Muscle of back (tissue), 3 donors: ENCODE measurements at regions not wholly inside any gene's neighbourhood (a gene's known extent, or its start where the extent isn't known, plus 50 kb on each side); places are given as distances from the start of the nearest gene placed in this dataset.

Source experiments
- DNase-seq, 3 donors: peaks; one replicate each; pipeline versions ENCODE4 v3.0.0 to v3.0.0-alpha.2; 2013

- peak in 2 of 3 donors; percentile 16 to 46 for DNase-seq
Observed at GRCh38 chrX:43016021-43016420, 238.1 kb upstream of the PPP1R2C start.

DNA sequence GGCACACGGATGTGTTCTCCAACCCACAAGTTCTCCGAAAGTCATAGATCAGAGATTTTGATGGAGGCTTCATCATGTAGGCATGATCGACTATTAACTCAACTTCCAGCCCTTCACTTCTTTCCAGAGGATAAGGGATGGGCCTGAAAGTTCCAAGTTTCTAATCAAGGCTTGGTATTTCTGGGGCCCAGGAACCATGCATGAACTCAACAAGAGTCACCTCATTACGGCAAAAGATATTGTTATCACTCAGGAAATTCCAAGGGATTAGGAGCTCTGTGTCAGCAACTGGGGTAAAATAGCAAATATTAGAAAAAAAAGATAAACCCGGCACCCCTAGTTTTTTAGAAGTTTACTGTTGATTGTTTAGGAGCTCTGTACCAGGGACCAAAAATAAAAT lies 240.1 kb upstream of the PPP1R2C start:
- no peak for DNase-seq

DNA sequence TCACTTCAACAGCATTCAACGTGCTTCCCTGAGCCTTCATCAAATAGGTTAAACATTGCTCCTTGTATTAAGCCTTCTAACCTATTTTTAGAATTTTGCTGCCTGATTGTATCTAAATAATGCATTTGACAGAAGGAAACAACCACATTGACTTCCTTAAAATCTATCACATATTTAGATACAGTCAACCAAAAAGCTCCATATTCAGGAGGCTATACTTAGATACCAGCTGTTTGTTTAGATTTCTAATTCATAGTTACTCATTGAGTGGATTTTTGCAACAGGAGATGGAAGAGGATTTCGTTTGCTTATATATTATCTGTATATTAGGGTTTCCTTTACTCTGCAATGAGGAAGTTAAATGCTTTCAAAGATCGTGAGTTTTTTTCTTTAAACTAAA lies 241.1 kb upstream of the PPP1R2C start:
- DNase-seq = no peak

DNA sequence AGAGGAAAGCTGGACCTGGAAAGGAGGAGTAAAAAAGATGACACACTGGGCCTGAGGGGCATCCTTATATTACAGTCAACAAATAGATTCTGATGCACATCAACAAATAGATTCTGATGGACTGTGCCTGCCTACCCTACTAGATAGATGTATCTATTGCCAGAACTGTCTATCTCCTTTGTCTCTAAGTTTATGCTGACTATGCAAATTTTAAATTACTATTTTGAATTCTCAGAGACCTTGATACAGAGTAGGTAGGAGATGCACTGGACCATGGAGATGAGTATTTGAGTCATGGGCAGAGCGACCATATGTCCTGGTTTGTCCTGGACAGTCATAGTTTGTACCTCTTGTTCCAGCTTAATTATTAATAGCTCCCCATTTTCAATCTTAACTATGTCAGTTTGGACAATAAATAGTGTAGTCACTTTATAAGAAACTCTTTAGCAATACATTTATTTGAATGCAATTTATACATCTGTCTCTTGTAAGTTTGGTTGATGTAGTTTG lies 247.9 kb upstream of the PPP1R2C start:
- no peak for DNase-seq

DNA sequence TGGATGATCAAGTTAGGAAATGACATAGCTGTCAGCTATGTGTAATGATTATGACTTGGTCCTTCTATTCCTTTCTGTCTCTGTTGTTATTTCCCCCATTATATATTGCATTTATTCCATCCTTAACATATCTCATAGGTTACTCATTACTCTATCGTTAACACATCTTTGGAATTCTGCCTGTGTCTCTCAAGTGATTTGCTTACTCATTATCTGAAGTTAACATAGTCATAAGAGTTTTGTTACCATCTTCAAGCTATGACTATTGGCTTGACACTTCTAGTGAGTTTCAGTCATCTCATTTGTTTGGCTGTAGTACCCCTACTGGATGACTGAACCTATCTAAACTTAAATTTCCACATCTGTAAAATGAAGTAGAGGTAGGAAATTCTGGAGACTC lies 286.1 kb upstream of the PPP1R2C start:
- DNase-seq = no peak

GRCh38 chrX:43065978-43066377 lies 288.0 kb upstream of the PPP1R2C start:
- no peak for DNase-seq

DNA sequence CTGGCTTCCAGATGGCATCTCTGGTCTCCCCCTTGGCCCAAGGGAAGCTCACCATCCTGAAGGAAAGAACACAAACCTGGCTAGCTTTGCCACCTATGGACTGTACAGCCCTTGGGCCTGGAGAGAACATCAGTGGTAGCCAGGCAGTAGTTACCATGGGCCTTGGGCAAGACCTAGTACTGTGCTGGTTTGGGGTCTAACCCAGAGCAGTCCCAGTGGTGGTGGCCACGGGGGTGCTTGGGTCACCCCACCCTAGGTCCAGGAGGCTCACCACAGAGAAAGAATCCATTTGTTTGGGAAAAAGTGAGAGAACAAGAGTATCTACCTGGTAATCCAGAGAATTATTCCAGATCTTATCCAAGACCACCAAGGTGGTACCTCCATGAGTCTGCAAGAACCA lies 290.7 kb upstream of the PPP1R2C start:
- DNase-seq = no peak

GRCh38 chrX:43083016-43083415 lies 305.1 kb upstream of the PPP1R2C start:
- DNase-seq = no peak

GRCh38 chrX:43087830-43088229 lies 309.9 kb upstream of the PPP1R2C start:
- peak in 2 of 3 donors; percentile 7 to 26 for DNase-seq

DNA sequence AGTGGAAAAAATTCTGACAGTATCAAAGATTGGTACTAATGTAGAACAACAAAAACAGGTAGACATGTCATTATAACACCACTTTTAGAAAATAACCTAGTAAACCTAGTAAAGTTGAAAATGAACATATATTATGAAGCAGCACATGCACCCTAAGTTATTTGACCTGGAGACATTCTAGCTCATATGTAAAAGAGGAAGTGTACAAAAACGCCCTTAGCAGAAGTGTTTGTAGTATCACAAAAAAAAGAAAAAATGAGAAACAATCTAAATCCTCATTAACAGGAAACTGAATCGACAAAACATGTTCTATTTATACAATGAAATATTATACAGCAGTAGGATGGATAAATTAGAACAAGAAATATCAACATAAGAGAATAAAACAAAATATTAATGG lies 318.9 kb upstream of the PPP1R2C start:
- DNase-seq = no peak

DNA sequence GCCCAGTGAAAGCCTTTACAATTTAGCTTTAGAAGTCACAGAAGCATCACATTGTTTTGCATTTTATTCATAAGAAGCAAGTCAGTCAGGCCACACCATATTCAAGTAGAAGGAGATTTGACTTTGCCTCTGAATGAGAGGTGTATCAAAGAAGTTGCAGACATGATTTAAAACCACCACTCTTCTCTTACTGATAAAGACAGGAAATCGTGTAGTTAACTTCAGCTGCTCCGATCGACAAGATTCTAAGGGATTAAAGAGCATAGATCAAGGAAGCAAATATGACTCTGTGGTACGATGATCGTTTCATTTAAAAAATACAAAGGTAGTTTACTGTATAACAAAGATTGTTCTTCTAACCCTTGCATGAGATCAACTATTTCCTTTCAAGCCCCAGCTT lies 328.0 kb upstream of the PPP1R2C start:
- no peak for DNase-seq

GRCh38 chrX:43108828-43109227 lies 330.9 kb upstream of the PPP1R2C start:
- DNase-seq = no peak

GRCh38 chrX:43121637-43122036 lies 343.7 kb upstream of the PPP1R2C start:
- no peak for DNase-seq

GRCh38 chrX:43139645-43140044 lies 361.7 kb upstream of the PPP1R2C start:
- no peak for DNase-seq

GRCh38 chrX:43140582-43140981 lies 362.6 kb upstream of the PPP1R2C start:
- no peak for DNase-seq

DNA sequence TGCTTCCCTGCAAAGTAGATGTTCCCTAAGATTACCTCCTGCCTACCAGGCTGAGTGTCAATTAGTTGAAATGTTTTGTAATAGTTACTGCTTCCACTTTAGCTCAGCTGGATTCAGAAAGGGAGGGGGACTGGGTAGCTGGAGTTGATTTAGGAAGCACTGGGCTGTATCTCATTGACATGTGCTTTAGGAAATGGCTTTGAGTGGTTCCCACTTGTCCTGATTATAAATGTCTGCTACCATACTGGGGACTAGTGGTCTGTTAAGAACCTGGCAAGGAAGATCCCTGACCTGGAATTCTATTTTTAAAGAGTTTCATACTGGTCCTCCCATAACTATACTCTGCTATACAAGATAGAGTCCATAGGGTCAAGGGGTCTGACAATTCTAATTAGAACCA lies 363.9 kb upstream of the PPP1R2C start:
- no peak for DNase-seq

DNA sequence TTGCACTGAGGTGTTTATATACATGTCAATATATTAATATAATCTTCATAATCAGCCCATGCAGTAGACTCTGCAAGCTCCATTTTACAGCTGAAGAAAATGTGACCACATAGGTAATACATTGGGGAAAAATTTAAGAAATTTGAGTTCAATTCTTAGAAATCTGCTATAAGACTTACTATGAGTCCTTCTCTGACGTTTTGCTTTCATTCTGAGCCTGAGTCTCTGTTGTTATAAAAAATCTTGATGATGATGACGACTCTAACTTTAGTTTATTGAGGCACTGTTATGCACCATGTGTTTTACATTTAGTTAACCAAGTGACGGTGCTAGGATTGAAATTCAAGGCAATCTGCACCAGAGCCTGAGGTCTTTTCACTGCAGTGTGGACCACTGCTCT lies 370.3 kb upstream of the PPP1R2C start:
- DNase-seq = no peak

- no peak for DNase-seq
Observed at GRCh38 chrX:43165343-43165920, 387.5 kb upstream of the PPP1R2C start.

DNA sequence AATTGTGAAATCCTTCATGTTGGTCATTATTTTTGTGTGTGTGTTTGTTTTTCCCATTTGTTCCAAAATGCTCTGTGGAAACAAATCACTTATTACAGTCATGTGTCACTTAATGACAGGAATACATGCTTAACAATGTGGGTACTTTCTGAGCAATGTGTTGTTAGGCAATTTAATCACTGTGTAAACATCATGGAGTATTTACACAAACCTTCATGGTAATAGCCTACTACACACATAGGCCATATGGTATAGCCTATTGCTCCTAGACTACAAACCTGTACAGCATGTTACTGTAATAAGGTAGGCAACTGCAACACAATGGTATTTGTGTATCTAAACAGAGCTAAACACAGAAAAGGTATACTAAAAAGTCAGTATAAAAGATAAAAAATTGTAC lies 388.9 kb upstream of the PPP1R2C start:
- DNase-seq = no peak

DNA sequence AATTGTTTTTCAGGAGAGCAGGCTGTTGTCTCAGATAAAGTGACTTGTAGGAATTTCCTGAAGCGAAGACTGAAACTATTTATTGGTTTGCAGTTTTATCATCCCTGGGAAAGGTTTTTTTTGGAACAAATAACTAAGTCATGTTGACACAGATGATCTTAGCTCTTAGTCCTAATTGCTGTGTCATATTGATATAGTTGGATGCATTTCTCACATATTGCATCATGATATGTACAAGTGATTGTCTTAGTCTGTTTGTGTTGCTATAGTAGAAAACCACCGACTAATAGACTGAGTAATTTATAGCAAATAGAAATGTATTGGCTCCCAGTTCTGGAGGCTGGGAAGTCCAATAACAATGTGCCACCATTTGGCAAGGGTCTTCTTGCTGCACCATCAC lies 397.5 kb upstream of the PPP1R2C start:
- DNase-seq = no peak

GRCh38 chrX:43176686-43177085 lies 398.7 kb upstream of the PPP1R2C start:
- DNase-seq = no peak

DNA sequence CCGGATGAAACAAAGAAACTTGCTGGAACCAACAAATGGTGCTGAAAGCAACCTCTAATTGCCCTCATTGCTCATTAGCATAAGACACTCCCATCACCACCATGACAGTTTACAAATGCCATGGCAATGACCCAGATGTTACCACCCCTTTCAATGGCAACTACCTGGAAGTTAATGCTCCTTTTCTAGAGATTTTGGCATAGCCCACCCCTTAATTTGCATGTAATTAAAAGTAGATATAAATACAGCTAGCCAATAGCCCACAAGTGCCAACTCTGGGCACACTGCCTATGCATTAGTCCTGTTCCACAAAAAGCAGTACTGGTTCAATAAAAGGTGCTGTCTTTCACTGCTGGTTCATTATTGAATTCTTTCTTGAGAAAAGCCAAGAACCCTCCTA lies 410.3 kb upstream of the PPP1R2C start:
- no peak for DNase-seq

DNA sequence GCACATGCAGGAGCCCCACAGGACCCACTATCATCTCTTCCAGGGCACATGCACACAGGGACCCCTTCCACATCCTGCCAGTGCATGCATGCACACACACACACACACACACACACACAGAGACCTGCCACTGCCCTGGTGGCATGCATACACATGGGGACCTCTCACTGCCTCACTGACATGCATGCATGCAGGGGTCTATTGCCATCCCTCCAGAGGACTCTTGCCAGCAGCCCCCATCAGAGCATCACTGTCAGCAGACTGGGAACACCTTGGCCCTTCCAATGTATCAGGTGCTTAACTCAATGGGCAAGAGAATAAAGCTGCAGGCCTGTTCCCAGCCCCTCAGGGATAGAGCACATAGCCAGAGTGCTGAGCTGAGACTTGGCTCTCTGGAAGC lies 433.6 kb upstream of the PPP1R2C start:
- no peak for DNase-seq

DNA sequence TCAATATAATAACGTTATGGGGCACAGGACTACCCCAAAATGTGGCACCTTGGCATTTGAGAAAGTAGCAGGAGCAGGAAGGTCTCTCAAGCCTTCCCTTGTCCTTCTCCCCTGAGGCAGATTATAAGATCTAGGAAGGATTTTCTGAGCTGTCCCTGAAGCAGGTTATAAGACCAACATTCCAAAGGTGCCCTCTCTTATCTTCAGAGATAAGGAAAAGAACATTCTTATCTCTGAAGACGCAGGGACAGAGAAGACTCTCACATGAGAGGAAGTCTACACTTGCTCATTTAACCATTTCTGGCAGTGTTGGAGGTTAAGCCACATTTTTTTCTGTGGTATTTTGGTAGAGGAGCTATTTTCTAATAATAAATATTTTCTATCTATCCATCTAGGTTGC lies 437.9 kb upstream of the MAOA start:
- DNase-seq = no peak

- DNase-seq = no peak
Observed at GRCh38 chrX:43224496-43224895, 431.6 kb upstream of the MAOA start.
